ENCODE measurements at regions not wholly inside any gene's neighbourhood (a gene's known extent, or its start where the extent isn't known, plus 50 kb on each side); places are given as distances from the start of the nearest gene placed in this dataset.
A peak's percentile ranks its signal among the peaks of the same experiment; 100 is the strongest.

DNA sequence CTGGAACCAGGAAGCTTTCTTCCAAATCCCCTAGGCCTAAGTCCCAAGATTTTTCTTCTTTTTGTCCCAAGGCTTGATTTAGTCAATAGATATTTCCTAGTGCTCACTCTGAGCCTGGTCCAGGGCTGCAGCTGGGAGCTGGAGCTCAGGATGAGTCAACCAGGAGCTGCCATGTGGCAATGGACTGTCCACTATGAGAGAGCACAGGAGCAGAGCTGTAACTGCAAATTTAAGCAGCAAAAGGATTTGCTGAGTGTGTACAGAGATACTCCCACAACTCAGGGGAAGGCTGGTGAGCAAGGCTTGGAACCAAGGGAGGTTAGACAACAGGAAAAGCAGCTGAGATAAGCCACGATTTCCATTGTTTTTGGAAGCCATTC, 92.1 kb upstream of the CXCL12 start:
- peak; percentile 83 for DNase-seq (ENCODE audit: low spot score)

DNA sequence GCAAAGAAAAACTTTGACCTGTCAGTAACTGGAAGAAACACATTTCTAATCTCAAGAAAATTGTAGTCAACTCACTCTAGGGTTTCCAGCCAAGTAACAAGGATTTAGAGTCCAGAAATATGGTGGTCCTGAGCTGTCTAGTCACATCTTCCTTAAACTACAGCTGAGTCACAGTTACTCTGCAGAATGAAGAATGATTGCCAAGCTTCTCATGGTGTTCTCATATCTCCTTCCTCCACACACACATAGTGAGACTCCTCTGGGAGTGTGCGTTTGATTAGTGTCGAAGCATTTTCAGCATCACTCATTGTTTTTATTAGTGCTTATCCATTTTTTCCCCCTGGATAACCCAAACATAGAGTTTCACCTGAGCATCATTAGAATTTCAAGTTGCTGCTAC, 93.1 kb upstream of the CXCL12 start:
- no peak for DNase-seq (ENCODE audit: low spot score)

GRCh38 chr10:44478876-44479705, 94.2 kb upstream of the CXCL12 start:
- no peak for DNase-seq (ENCODE audit: low spot score)

DNA sequence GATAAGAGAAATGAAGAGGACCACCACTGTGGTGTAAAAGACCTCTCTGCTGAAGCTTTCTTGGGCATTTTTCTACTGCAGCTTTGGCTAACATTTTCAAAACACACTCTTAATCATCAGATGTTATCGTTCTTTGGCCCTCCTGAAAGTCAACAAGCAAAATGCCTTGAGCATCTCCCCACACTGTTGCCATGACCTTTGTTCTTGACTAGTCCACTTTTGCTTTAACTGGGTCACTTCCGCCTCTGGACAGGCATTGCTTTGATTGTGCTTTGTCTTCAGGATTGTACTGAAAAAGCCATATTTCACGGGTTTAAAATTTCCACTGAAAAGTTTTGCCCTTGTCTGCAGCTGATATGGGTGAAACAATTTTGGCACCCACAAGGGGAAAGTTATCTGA, 107.8 kb upstream of the CXCL12 start:
- DNase-seq (ENCODE audit: low spot score): no peak

DNA sequence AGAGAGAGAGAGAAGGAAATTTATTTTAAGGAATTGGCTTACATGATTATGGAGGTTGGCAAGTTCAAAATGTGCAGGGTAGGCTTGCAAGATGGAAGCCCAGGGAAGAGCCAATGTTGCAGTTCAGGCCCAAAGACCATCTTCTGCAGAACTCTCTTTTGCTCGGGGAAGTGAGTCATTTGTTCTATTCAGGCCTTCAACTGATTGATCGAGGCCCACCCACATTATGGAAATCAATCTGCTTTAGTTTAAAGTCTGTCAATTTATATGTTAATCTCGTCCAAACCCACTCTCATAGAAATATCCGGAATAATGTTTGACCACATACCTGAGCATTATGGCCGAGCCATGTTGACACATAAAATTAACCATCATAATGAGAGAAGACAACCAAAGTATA, 113.3 kb upstream of the CXCL12 start:
- DNase-seq (ENCODE audit: low spot score): no peak

- DNase-seq (ENCODE audit: low spot score): no peak
Measured at GRCh38 chr10:44500451-44500850, 115.6 kb upstream of the CXCL12 start.

GRCh38 chr10:44506386-44506785, 121.5 kb upstream of the CXCL12 start:
- no peak for DNase-seq (ENCODE audit: low spot score)

DNA sequence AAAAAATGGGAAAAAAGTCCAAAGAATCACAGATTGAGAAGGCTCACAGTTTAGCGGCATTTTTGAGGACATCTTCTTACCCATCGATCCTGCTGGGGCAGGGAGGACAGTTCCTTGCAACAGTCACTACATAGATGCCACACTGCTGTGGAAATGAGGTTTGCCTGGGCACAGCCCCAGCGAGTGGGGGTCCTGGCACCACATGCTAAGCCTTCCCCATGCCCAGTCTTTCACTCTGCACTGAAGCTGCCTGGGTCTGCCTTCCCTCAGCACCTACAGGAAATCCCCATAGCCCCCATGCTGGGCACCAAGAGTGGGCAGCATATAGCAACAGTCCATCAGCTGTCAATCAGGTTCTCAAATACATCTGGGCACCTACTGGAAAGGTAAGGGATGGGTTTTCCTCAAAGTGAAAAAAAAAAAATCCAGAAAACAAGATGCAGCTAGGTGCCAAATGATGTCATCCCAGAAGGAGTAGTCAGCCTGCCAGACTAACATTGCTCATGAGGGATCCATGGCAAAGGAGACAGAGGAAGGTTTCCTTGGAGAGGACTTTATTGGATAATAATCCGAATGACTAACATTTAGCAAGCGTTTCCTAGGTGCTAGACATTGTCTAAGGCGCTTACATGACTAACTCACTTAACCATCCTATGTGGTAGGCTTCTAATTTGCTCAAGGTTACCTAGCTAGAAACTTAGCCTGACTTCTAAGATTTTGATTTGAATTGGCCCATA, 125.7 kb upstream of the CXCL12 start:
- peak; percentile 66 for DNase-seq (ENCODE audit: low spot score)

- DNase-seq (ENCODE audit: low spot score): no peak
Measured at GRCh38 chr10:44511166-44511565, 126.3 kb upstream of the CXCL12 start.

DNA sequence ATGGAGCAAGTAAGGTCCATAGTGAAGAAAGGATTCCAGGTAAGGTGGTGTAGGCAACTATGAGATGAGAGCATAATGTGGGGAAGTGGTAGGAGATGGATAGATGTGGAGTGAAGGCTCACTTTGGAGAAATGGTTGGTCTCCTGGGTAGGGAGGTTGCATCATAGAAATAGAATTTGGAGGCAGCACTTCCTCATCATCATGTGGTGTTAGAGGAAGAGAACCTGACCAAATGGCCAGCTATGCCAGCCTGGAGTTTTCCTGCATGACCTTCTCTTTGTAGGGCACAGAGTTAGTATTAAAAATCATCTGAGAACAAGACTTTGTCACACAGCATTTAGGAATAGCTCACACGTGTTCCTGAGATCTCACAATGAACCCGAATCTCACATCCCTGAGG, 126.7 kb upstream of the CXCL12 start:
- no peak for DNase-seq (ENCODE audit: low spot score)

- DNase-seq (ENCODE audit: low spot score): no peak
Measured at GRCh38 chr10:44512431-44513022, 127.6 kb upstream of the CXCL12 start.

DNA sequence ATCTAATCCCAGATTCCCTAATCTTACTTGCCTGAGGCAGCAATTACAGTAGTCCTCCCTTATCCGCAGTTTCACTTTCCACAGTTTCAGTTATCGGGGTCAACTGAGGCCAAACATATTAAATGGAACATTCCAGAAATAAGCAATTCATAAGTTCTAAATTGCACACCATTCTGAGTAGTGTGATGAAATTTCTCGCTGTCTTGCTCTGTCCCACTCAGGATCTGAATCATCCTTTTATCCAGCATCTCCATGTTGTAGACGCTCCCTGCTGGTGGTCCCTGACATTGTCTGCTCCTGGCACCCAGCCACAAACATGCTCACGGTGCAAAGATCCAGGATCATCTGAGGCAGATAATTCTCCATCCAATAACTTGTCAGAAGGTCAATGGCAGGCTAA, 128.7 kb upstream of the CXCL12 start:
- DNase-seq (ENCODE audit: low spot score): peak; percentile 29

- DNase-seq (ENCODE audit: low spot score): no peak
Measured at GRCh38 chr10:44516891-44517290, 132.0 kb upstream of the CXCL12 start.

- no peak for DNase-seq (ENCODE audit: low spot score)
Measured at GRCh38 chr10:44517635-44518034, 132.7 kb upstream of the CXCL12 start.

DNA sequence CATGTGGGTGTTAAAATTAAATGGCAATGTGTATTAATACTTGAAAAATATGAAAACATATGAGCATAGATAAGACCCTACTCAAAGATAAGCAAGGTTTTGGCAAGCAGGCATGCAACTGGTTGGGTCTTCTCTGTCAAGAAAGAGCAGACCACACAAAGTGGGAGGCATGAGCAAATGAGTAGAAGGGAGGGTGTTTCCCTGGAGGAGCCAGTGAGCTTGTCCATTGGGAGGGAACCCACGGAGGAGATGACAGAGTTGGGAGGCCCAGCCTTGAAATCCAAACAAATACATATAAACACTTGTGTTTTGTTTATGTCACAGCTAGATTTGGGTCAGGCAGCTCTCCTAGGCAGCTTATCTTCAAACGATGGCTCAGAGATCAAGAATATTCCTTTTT, 134.5 kb upstream of the CXCL12 start:
- no peak for DNase-seq (ENCODE audit: low spot score)

GRCh38 chr10:44520651-44521050, 135.8 kb upstream of the CXCL12 start:
- DNase-seq (ENCODE audit: low spot score): no peak

- no peak for DNase-seq (ENCODE audit: low spot score)
Measured at GRCh38 chr10:44539178-44539577, 154.3 kb upstream of the CXCL12 start.

- DNase-seq (ENCODE audit: low spot score): peak; percentile 21
Measured at GRCh38 chr10:44552726-44553125, 167.8 kb upstream of the CXCL12 start.

GRCh38 chr10:44557596-44558191, 172.8 kb upstream of the CXCL12 start:
- DNase-seq (ENCODE audit: low spot score): no peak

DNA sequence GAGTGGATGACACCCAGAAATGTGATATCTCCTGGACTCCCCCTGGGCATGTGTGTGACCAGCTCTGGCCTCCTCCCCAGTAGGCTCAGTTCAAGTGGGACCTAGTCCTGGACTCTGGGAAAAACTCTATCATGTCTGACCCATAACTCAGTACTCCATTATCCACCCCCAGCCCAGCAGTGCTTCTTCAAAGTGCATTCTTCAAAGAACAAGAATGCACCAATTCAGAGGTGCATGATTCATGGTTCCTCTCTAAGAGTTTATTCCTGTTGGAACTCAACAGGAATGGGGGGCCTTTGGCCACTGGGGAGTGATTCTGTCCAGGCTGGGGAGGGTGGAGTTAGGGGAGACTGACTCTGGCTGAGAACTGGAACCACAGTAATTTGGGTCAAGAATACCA, 173.6 kb upstream of the CXCL12 start:
- DNase-seq (ENCODE audit: low spot score): no peak

DNA sequence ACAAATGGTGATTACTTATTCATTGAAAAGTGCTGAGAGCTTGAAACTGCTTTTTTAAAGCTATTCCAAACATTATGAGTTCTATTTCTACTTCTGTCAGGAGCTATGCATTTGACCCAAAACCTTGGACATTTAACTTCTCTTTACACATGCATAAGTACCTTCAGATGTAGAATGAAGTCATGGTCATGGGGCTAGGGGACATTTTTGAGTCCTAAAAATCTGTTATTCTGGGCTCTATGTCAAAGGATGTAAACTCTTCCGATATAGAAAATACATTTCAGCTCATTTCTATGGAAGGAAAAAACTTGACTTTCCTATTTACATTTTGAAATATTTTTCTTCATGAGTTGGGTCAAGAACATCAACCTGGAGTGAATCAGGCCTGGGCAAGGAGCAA, 179.5 kb upstream of the CXCL12 start:
- DNase-seq (ENCODE audit: low spot score): no peak

DNA sequence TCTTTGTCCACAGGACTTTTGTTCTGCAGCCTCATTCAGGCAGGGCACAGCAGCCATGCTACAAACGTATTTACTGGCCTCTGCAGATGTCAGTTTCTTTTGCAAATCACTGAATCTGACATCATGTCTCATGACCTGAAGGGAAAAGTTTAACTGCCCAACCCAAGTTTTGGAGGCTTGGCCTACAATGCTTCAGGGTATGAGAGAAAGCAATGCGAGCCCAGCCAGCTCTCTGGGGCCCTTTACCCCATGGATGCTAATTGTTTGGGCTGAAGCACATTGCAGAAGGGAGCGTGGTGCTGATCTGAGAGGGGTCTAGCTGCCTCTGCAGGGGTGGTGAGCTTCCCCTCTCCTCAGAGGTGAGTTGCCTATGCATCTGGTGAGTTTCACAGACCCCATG, 179.9 kb upstream of the CXCL12 start:
- DNase-seq (ENCODE audit: low spot score): no peak

- no peak for DNase-seq (ENCODE audit: low spot score)
Measured at GRCh38 chr10:44566786-44567185, 181.9 kb upstream of the CXCL12 start.

Measured in AG08395 (cell line).